HUDEP-2 (cell line): ENCODE measurements at regions not wholly inside any gene's neighbourhood (a gene's known extent, or its start where the extent isn't known, plus 50 kb on each side); places are given as distances from the start of the nearest gene placed in this dataset.
"Not testable (repeated sequence)": the region's sequence is repeated elsewhere in the genome, so short reads cannot be mapped to it uniquely, and the experiment has no call there.

Source experiments
- DNase-seq, 76 experiments: peaks; one replicate each; lab custom pipeline; 2025; ENCODE audit not compliant: unreplicated experiment in 76 of 76; lab: John Stamatoyannopoulos, UW

DNA sequence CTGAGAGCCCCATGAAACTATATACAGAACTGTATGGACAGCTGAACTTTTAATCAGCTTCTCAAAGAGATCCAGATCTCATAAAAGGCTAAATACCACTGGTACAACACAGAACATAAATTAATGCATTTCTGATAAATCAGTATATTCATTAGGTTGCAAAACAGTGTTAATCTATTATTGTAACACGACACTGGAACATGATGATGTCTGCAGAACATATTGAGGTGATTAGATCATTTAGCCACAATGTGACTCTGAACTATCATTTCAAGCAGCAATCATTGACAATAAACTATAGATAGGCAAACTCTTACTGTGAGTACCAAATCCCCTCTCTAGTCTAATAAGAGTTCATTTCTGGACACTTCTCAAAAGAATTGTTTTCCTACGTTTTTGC, 50.3 kb downstream of the GASK1B start:
- DNase-seq = no peak

DNA sequence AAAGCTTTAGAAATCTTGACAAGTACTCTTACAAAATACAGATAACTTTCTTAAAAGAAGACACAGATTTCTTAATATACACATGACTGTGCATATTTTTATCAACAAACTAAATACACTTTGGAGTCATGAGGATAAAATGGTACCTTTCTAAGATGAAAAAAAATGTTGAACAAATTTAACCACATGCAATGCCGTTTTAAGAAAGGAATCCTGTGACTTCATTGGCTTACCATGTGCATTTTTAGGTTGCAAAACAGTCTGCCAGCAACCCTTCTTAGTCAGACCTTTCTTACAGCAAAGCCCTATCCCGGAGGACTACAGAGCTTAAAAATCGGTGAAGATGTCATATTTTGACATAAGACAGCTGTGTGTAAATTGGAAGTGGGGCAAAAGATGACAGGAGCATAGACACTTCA, 51.7 kb downstream of the GASK1B start:
- no peak for DNase-seq

DNA sequence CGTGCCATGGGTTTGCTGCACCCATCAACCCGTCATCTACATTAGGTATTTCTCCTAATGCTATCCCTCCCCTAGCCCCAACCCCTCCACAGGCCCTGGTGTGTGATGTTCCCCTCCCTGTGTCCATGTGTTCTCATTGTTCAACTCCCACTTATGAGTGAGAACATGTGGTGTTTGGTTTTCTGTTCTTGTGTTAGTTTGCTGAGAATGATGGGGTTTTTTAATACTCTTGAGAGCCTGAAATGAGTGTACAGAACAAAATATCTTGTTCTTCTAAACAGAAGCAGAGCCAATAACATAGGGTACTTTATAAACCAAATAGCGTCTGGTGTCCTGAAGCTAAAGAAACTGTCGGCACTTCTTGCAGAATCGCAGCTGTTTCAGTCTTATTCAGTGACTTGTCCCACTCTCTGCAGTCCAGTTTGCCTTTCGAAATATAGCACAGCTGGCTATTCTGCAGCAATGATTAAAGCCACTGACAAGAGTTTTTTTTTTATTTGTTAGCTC, 52.1 kb downstream of the GASK1B start:
- DNase-seq = not testable (repeated sequence)

DNA sequence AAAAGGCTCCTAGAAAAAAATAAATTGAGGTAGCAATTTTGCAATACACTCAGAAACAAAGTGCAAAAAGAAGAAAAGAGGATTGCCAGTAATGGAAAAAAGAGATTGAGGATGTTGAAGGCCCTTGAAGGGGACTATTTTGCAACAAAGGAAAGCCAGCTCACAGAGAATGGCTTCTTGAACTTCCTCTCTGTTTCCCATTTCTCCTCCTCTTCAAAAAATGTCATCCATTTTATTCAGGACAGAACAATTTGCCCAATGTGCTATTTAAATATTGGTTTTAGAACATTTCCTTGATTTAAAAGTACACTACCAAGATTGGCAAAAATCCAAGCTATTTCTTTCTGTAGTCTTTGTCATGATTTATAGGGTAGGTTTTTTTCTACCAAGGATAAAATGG, 60.2 kb downstream of the GASK1B start:
- no peak for DNase-seq

DNA sequence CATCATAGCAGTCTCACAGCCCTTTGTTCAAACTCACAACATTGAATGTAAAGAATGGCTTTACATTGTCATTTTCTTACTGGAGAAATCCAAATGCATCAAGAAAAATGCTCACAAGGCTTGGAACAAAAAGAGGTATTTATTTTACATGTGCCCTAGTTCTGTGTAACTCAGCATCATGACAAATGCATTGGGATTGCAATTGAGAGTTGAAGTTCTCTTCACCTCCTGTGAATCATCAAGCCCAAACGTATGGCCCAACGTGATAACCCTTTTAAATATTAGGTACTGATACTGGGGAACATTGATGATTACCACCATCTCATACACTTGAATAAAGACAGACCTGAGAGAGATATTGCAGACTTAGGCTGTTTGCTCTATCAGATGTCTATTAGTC, 61.6 kb downstream of the GASK1B start:
- no peak for DNase-seq

DNA sequence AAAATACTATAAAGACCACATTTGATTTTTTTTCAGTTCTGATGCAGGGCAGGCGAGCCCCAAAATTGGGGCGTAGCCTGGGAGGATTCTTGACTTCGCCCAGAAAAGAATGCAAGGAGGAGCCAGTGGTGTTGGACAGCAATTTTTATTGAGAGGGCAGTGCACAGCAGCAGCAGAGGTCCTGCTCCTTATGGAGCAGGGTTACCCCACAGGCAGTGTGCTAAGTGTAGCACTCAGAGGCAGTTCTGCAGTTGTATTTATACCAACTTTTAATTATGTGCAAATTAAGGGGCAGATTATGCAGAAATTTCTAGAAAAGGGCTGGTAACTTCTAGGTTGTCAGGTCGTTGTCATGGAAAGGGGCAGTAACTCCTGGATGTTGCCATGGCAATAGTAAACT, 69.9 kb downstream of the GASK1B start:
- DNase-seq = no peak

DNA sequence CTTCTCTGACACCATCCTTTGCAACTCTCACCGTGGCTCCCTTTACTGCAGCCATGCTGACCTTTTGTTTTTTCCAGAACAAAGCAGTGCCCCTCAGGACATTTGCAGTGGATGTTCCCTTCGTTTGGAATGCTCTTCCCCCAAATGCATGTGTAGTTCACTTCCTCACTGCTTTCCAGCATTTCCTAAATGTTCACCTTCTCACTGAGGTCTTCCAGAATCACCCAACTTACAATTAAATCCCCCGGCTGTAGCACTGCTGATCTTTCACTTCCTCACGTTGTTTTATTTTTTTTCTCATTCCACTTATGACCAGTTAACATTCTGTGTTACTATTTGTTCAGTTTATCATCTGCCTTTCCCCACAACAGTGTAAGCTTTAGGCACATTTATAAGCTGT, 73.1 kb downstream of the GASK1B start:
- no peak for DNase-seq

DNA sequence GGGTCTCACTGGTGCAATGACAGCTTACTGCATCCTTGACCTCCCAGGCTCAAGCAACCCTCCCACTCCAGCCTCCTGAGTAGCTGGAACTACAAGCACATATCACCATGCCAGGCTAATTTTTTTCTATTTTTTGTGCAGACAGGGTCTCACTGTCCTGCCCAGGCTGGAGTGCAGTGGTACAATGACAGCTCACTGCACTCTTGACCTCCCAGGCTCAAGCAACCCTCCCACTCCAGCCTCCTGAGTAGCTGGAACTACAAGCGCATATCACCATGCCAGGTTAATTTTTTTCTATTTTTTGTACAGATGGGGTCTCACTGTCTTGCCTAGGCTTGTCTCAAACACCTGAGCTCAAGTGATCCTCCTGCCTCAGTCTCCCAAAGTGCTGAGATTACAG, 74.0 kb downstream of the GASK1B start:
- DNase-seq = no peak

DNA sequence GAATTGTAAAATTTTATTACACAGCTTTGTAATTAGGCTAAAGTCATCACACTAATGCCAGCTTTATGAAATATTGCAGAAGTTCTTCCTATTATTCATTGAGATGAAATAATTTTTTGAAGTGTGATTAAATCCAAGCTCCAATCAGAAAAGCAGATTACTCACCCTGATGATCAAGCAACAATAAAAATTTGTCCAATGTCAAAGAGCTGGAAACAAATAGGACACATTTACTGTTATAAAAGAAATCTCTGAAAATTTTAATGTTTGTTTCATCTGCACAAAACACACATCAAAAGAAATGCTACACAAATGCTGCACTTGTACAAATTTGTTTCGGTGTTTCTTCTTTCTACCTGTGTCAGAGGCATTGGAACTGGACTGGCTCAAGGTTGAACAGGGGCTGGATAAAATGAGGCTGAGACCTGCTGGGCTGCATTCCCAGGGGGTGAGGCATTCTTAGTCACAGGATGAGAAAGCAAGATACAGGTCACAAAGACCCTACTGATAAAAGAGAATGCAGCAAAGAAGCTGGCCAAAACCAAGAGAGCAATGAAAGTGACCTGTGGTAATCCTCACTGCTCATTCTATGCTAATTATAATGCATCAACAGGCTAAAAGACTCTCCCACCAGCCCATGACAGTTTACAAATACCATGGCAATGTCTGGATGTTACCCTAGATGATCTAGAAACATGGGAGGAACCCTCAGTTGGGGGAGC, 78.3 kb downstream of the GASK1B start:
- DNase-seq = no peak

DNA sequence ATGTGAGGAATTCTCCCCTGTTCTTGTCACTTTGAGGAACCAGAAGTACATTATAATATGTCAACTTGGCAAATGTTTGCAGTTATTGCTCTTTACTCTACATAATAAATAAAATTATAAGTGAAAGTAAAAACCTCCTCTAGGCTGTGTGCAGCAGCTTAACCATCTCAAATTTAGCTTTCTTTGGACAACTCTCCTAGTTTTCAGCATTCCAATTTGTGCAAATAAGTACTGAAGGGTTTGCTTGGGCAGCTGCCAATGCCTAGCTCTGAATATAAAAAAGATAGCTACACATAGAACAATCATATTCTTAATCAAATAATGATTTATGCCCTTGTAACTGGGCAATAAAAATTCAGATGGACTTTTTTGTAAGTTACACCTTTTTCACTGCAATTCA, 82.5 kb downstream of the GASK1B start:
- DNase-seq = no peak

DNA sequence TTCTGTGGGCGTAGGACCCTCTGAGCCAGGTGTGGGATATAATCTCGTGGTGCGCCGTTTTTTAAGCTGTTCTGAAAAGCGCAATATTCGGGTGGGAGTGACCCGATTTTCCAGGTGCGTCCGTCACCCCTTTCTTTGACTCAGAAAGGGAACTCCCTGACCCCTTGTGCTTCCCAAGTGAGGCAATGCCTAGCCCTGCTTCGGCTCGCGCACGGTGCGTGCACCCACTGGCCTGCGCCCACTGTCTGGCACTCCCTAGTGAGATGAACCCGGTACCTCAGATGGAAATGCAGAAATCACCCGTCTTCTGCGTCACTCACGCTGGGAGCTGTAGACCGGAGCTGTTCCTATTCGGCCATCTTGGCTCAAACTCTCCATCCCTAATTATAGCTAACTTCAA, 82.9 kb downstream of the GASK1B start:
- not testable (repeated sequence) for DNase-seq

DNA sequence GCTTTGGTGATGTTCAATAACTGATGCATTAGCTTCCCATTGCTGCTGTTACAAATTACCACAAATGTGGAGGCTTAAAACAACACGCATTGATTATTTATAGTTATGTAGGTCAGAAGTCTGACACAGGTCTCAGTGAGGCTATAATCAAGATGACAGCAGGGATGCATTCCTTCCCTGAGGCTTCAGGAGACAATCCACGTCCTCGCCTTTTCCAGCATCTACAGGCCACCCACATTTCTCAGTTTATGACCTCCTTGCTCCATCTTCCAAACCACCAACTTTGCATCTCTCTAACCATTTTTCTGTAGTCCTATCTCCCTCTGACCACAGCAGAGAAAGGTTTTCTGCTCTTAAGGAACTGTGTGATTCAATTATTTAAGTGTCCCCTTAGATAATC, 92.5 kb downstream of the GASK1B start:
- no peak for DNase-seq

DNA sequence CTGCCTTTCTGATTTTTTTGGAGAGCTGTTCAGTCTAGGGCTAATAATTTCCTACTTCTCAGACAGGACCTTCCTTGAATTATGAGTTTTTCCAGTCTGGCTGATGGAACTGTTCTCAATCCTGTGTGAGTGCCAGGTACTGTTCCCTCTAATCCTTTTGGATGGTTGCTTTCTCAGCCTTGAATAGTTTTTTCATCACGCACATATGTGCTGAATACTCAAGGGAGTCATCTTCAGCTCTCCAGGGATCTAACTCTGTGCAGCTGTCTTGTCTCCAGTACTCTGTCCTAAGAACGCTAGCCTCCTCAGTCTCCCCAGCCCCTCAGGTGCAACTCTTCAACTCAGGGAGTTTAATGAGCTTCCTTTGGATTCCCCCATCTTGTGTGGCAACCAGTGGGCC, 93.2 kb downstream of the GASK1B start:
- no peak for DNase-seq

DNA sequence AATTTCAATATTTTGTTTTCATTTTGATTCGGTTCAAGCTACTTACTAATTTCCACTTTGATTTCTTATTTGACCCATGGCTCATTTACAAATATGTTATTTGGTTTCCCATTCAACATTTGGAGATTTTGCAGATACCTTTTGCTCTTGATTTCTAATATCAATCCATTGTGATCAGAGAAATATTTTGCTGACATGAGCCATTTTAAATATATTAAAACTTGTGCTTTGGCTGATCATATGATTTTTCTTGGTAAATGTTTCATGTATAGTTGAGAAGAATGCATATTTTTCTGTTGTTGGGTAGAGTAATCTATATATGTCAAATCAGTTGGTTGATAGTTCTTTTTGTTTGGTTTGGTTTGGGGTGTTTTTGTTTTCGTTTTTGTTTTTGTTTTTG, 95.0 kb downstream of the GASK1B start:
- no peak for DNase-seq

DNA sequence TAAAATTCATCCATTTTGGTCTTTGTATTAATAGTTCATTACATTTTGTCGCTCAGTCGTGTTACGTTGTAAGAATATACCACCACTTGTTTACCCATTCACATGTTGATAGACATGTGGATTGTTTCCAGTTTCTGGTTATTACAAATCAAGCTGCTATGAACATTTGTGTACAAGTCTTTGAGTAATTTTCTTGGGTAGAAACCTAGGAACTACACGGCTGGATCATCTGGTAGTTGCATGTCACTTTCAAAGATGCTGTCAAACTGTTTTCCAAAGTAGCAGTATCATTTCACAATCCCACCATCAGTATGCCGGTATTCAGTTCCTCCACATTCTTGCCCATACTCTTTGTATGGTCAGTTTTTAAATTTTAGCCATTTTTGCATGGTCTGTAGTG, 98.0 kb downstream of the GASK1B start:
- no peak for DNase-seq

DNA sequence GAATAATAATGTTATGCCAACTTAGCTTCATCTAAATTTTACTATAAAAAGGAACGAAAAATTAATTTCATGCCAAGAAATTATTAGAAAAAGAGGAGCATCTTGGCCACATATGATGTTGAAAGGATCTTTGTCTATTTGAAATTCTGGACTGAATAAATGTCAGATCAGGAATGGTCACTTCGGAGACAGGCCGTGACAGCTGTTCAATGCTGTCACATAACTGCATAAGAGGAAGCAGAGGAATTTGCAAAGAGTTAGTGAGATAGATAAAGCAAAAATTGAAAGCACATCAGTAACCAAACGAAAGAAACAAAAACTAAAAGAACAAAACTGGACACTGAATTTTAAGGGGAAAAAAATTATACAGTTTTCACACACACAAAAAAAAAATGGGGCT, 100.9 kb downstream of the GASK1B start:
- DNase-seq = no peak

DNA sequence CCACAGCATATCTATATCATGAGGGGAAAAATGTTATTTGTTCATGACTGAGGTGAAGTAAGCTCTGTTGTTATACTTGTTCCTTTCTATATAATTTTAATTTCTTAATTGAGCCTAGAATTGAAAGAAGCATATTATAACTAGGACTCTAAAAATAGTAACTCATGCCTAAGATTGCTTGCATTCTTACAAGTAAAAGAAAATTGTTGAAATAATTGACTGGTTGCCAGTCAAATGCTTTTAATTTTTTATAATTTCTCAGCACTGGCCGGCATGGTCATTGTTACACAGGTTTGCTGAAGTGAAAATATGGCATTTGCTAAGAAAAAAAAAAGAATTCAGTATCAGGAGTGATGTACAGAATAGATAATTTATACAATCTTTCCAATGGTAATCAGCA, 104.8 kb downstream of the GASK1B start:
- DNase-seq = no peak

DNA sequence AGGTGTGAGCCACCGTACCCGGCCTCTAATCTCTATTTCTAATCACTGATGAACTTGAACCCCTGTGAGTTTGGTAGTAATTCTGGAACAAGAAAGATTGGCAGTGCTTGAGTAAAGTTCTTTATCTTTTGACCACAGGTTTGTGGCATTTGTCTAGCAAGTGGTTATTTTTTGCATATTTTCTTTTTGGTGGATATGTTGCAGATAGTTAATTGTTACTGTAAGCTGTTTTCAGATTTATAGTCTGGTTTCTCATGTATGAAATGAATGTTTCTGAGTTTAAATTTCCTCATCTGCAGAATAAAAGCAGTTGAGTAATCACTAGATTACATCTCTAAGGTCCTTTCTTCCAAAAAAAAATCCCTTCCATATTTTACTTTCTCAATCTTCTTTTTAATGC, 105.2 kb downstream of the GASK1B start:
- DNase-seq = no peak

DNA sequence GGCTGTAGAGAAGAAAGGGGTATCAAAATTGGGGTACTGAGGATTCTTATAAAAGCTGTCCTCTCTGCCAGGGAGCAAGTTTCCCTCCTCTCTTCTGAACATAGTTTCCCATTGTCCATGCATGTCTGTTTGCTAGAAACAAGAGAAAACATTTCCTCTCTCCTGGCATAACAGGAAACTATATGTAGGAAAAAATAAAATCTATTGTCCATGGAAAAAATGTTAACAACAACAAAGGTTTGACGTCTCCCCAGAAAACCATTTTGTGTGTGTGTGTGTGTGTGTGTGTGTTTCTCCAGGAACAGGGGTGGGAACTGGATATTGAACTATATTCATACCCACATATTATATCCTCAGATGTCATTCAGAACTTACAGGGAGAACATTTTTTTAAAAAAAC, 107.2 kb downstream of the GASK1B start:
- DNase-seq = no peak

DNA sequence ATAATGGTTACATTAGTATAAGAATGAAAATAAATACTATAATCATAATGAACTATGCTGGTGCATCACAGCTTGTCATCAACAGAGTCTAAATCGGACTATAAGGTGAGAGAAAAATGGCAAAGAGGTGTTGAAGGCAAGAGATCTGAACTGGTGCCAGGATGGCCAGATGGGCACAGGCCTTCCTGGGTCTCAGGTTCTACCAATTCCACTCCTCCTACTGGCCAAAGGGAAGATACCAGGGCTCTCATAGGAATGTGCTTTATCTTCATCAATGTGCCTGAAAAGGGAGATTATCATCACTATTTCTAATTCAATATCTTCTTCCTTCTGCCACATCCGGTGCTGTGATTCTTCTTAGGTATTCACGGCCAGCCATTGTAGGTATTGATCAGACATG, 107.6 kb downstream of the GASK1B start:
- no peak for DNase-seq

DNA sequence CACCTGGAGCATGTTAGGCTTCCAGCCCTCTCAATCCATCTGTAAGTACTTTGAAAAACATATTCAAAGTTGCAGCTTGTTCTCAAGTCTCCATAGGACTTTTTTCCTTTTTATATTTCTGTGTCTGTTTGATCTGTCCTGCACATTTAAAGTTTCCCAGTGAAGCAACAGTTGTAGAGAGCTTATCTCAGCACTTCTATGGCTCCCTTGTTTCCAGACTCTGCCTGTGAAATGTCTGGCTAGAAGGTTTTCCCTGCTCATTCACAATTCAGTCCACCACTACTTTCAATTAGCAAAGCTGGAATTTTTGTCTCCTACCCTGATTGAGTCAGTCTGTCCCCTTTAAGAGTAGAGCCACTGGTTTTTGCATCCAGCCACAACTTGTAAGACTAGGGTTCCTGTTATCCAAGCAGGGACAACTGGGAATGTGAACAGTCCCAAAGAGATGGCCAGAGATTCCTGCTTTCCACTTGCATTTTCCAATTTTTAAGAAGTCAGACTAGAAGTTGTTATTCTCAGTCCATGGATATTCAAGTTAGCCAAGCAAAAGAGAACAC, 116.1 kb downstream of the GASK1B start:
- DNase-seq = no peak

DNA sequence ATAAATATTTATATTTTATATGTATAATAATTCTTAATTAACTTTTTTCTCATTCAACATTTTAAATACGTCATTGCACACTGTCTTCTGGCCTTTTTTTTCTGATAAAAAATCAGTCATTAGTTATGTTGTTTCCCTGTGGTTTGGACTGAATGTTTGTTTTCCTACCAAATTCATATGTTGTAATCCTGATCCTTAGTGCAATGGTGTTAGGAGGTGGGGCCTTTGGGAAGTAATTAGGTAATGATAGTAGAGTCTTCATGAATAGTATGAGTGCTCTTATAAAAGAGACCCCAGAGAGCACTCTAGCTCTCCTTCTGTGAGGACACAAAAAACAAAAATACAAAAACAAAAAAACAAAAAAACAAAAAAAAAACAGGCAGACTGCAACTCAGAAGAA, 117.2 kb downstream of the GASK1B start:
- DNase-seq = no peak

DNA sequence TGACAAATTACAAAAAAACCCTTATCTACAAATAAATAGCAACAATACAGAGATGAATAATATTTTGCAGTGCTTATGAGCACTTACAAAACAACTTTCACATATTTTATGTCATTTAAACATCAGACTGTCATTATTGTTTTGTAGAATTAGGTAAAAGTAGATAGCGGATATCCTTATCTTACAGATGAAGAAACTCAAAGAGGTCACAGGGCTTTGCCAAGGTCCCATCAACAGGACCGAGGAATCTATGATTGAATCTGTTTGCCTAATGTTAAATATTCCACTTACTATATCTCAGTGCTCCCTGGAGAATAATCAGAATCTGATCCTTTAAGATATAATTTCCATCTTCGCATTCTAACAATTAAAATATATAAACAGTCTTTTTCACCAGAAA, 119.0 kb downstream of the GASK1B start:
- DNase-seq = no peak
